Tibial nerve (tissue), 4 donors: ENCODE measurements at regions not wholly inside any gene's neighbourhood (a gene's known extent, or its start where the extent isn't known, plus 50 kb on each side); places are given as distances from the start of the nearest gene placed in this dataset.
"Not testable (repeated sequence)": the region's sequence is repeated elsewhere in the genome, so short reads cannot be mapped to it uniquely, and the experiment has no call there.

Experiments
- DNase-seq, 2 donors: peaks; one replicate each; pipeline ENCODE4 v3.0.0-alpha.2; 2019; ENCODE audit warnings: low spot score in 2 of 2
- H3K27ac ChIP-seq, 4 donors: fragments of 200-600 bp; sonication (generic) in 3 of 4; one replicate each; pipeline ENCODE4 v1.5.1; 2017 to 2019; ENCODE audit warnings: mild to moderate bottlenecking in 1 of 4
- H3K27me3 ChIP-seq, 2 donors: fragments of 200-600 bp; sonication (generic) in 1 of 2; one replicate each; pipeline versions ENCODE4 v1.5.1 to v1.6.0; 2017 to 2019
- H3K36me3 ChIP-seq, 3 donors: fragments of 200-600 bp; sonication (generic); one replicate each; pipeline ENCODE4 v1.5.1; 2018 to 2019
- H3K4me1 ChIP-seq, 4 donors: fragments of 200-600 bp; sonication (generic) in 3 of 4; one replicate each; pipeline ENCODE4 v1.5.1; 2017 to 2019
- H3K4me3 ChIP-seq, 4 donors: fragments of 200-600 bp; sonication (generic) in 3 of 4; one replicate each; pipeline ENCODE4 v1.5.1; 2017 to 2019; ENCODE audit warnings: mild to moderate bottlenecking in 1 of 4, moderate library complexity in 1 of 4
- H3K9me3 ChIP-seq, 4 donors: fragments of 200-600 bp; sonication (generic) in 3 of 4; one replicate each; pipeline ENCODE4 v1.5.1; 2017 to 2019
- CTCF ChIP-seq, 5 experiments: fragments of 200-600 bp in 3 of 5; fragments of 450-650 bp in 2 of 5; sonication (generic) in 3 of 5; IDR thresholded peaks; one replicate each; pipeline ENCODE4 v1.5.1; 2016 to 2019; ENCODE audit warnings: antibody characterized with exemption in 5 of 5, mild to moderate bottlenecking in 3 of 5, moderate library complexity in 2 of 5
- EP300 ChIP-seq, 2 donors: sonication (generic); formaldehyde crosslinking; IDR thresholded peaks; one replicate each; pipeline ENCODE4 v1.6.1; 2017; ENCODE audit warnings: antibody characterized with exemption in 2 of 2, mild to moderate bottlenecking in 1 of 2
- POLR2A ChIP-seq, 2 donors: fragments of 450-650 bp; IDR thresholded peaks; one replicate each; pipeline ENCODE4 v1.6.1; 2017; ENCODE audit warnings: antibody characterized with exemption in 2 of 2, mild to moderate bottlenecking in 2 of 2, moderate library complexity in 2 of 2
- WGBS, 2 donors: methylation state at CpG; one replicate each; pipeline ENCODE4 v1.1.5; 2018; 5-methylcytosine and 5-hydroxymethylcytosine counted together

GRCh38 chr14:45553981-45554380 lies 301.0 kb upstream of the MIS18BP1 start:
- no peaks in the 10 kb centered on the region for H3K27me3 ChIP-seq
- no peak for DNase-seq
- H3K4me3 ChIP-seq = no peak overlapping the region
- H3K36me3 ChIP-seq = no peaks in the 10 kb centered on the region
- peaks cover 0 to 9% (median 0%) of the 10 kb centered on the region in 4 donors for H3K9me3 ChIP-seq
- 91 to 97% methylated on average over 1 of the region's 1 CpG for WGBS, 2 donors
- H3K4me1 ChIP-seq = no peaks in the 10 kb centered on the region
- TF ChIP-seq POLR2A (IDR thresholded peaks at IDR 0.05) = no peak
- no peak for TF ChIP-seq EP300 (IDR thresholded peaks at IDR 0.05)
- TF ChIP-seq CTCF (IDR thresholded peaks at IDR 0.05) = no peak
- H3K27ac ChIP-seq = no peak overlapping the region

GRCh38 chr14:45551240-45551820 lies 298.3 kb upstream of the MIS18BP1 start:
- H3K27me3 ChIP-seq, H3K27ac ChIP-seq, H3K4me3 ChIP-seq, H3K36me3 ChIP-seq, DNase-seq, H3K4me1 ChIP-seq, H3K9me3 ChIP-seq: not testable (repeated sequence)
- WGBS, 2 donors = 70 to 77% methylated on average over 16 of the region's 16 CpGs

- H3K4me1 ChIP-seq = no peaks in the 10 kb centered on the region
- H3K4me3 ChIP-seq = no peak overlapping the region
- H3K36me3 ChIP-seq = no peaks in the 10 kb centered on the region
- H3K27me3 ChIP-seq = no peaks in the 10 kb centered on the region
- no peak for TF ChIP-seq CTCF (IDR thresholded peaks at IDR 0.05)
- TF ChIP-seq POLR2A (IDR thresholded peaks at IDR 0.05) = no peak
- TF ChIP-seq EP300 (IDR thresholded peaks at IDR 0.05) = no peak
- H3K9me3 ChIP-seq = peaks cover 0 to 18% (median 2%) of the 10 kb centered on the region in 4 donors
- H3K27ac ChIP-seq = no peak overlapping the region
- no peak for DNase-seq
- 72 to 78% methylated on average over 2 of the region's 2 CpGs for WGBS, 2 donors
Measured at GRCh38 chr14:45531022-45531421, 278.0 kb upstream of the MIS18BP1 start.

GRCh38 chr14:45526715-45527549 lies 273.9 kb upstream of the MIS18BP1 start:
- peak in 1 of 2 donors; percentile 9 for DNase-seq
- no peak overlapping the region for H3K27ac ChIP-seq
- TF ChIP-seq POLR2A (IDR thresholded peaks at IDR 0.05) (no peak), EP300 (IDR thresholded peaks at IDR 0.05) (no peak), CTCF (IDR thresholded peaks at IDR 0.05) (peak in 2 of 5 experiments; percentile 11)
- 48 to 60% methylated on average over 12 to 14 of the region's 14 CpGs for WGBS, 2 donors
- H3K27me3 ChIP-seq = no peaks in the 10 kb centered on the region
- H3K9me3 ChIP-seq = peaks cover 0 to 6% (median 2%) of the 10 kb centered on the region in 4 donors
- no peaks in the 10 kb centered on the region for H3K36me3 ChIP-seq
- H3K4me1 ChIP-seq = no peaks in the 10 kb centered on the region
- no peak overlapping the region for H3K4me3 ChIP-seq

- Histone ChIP-seq H3K4me1 (no peaks in the 10 kb centered on the region), H3K27me3 (no peaks in the 10 kb centered on the region), H3K27ac (no peak overlapping the region), H3K36me3 (no peaks in the 10 kb centered on the region), H3K9me3 (peaks cover 0 to 4% (median 0%) of the 10 kb centered on the region in 4 donors), H3K4me3 (no peak overlapping the region)
- TF ChIP-seq EP300 (IDR thresholded peaks at IDR 0.05) (no peak), POLR2A (IDR thresholded peaks at IDR 0.05) (no peak), CTCF (IDR thresholded peaks at IDR 0.05) (no peak)
- 19 to 51% methylated on average over 1 of the region's 1 CpG for WGBS, 2 donors
- no peak for DNase-seq
Measured at GRCh38 chr14:45519766-45520165, 266.8 kb upstream of the MIS18BP1 start.
